HL-60 (cell line): ENCODE measurements at regions not wholly inside any gene's neighbourhood (a gene's known extent, or its start where the extent isn't known, plus 50 kb on each side); places are given as distances from the start of the nearest gene placed in this dataset.

Source experiments
- DNase-seq, 2 experiments: peaks; one replicate each; pipeline ENCODE4 v3.0.0-alpha.2; 2010 to 2020; ENCODE audit warnings: low read depth in 1 of 2, low spot score in 1 of 2
- H3K27ac ChIP-seq: fragments of 250-450 bp; sonication (Bioruptor Pico); replicated peaks from 2 replicates; pipeline ENCODE4 v1.5.1; 2020; ENCODE audit warnings: mild to moderate bottlenecking, moderate library complexity
- H3K27me3 ChIP-seq: fragments of 250-450 bp; sonication (Bioruptor Pico); 2 replicates; pipeline ENCODE4 v1.5.1; 2021; ENCODE audit warnings: mild to moderate bottlenecking, moderate library complexity; ENCODE audit not compliant: insufficient read depth, poor library complexity, severe bottlenecking
- H3K4me3 ChIP-seq: replicated peaks from 2 replicates; pipeline ENCODE4 v1.5.1; 2011; ENCODE audit warnings: mild to moderate bottlenecking, control low read depth, low read length; ENCODE audit not compliant: insufficient read depth
- GABPA ChIP-seq: IDR thresholded peaks from 2 replicates; pipeline ENCODE4 v1.6.1; 2012; ENCODE audit warnings: low read depth
- POLR2AphosphoS5 ChIP-seq: IDR thresholded peaks from 2 replicates; pipeline ENCODE4 v1.6.1; 2012; ENCODE audit warnings: low read depth
- SPI1 ChIP-seq: IDR thresholded peaks from 2 replicates; pipeline ENCODE4 v1.6.1; 2012; ENCODE audit warnings: low read depth, mild to moderate bottlenecking, borderline replicate concordance
- TF ChIP-seq, protein P1 (sequence below): IDR thresholded peaks from 2 replicates; pipeline ENCODE4 v1.6.1; 2012; ENCODE audit warnings: low read depth; ENCODE audit not compliant: insufficient replicate concordance
- TF ChIP-seq, protein P2 (sequence below): IDR thresholded peaks from one replicate; pipeline ENCODE4 v1.5.1; 2011; ENCODE audit warnings: low read length, control low read depth, inconsistent platforms; ENCODE audit not compliant: insufficient read depth

DNA sequence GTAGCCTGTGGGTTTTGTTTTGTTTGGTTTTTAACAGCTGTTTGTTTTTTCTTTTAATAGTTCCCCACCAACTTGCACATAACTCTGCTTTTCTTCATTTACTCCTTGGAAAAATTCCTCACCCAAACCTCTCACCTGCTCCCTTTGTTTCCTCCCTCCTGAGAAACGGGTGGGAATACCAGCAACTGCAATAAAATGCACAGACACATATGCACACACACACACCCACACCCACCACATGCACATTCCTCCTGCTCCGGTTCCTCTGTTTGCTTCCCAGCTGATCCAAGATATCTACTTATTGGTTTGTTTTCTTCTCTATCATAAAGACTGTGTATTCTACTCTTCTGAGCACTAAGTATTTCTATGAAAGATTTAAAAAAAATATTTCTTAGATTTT, 161.1 kb upstream of the EPHA7 start:
- Histone ChIP-seq H3K4me3 (no peak overlapping the region), H3K27me3 (no peaks in the 10 kb centered on the region), H3K27ac (no peak overlapping the region)
- TF ChIP-seq, protein P1, sequence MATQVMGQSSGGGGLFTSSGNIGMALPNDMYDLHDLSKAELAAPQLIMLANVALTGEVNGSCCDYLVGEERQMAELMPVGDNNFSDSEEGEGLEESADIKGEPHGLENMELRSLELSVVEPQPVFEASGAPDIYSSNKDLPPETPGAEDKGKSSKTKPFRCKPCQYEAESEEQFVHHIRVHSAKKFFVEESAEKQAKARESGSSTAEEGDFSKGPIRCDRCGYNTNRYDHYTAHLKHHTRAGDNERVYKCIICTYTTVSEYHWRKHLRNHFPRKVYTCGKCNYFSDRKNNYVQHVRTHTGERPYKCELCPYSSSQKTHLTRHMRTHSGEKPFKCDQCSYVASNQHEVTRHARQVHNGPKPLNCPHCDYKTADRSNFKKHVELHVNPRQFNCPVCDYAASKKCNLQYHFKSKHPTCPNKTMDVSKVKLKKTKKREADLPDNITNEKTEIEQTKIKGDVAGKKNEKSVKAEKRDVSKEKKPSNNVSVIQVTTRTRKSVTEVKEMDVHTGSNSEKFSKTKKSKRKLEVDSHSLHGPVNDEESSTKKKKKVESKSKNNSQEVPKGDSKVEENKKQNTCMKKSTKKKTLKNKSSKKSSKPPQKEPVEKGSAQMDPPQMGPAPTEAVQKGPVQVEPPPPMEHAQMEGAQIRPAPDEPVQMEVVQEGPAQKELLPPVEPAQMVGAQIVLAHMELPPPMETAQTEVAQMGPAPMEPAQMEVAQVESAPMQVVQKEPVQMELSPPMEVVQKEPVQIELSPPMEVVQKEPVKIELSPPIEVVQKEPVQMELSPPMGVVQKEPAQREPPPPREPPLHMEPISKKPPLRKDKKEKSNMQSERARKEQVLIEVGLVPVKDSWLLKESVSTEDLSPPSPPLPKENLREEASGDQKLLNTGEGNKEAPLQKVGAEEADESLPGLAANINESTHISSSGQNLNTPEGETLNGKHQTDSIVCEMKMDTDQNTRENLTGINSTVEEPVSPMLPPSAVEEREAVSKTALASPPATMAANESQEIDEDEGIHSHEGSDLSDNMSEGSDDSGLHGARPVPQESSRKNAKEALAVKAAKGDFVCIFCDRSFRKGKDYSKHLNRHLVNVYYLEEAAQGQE = no peak
- TF ChIP-seq GABPA (no peak), SPI1 (no peak), POLR2AphosphoS5 (no peak)
- TF ChIP-seq, protein P2, sequence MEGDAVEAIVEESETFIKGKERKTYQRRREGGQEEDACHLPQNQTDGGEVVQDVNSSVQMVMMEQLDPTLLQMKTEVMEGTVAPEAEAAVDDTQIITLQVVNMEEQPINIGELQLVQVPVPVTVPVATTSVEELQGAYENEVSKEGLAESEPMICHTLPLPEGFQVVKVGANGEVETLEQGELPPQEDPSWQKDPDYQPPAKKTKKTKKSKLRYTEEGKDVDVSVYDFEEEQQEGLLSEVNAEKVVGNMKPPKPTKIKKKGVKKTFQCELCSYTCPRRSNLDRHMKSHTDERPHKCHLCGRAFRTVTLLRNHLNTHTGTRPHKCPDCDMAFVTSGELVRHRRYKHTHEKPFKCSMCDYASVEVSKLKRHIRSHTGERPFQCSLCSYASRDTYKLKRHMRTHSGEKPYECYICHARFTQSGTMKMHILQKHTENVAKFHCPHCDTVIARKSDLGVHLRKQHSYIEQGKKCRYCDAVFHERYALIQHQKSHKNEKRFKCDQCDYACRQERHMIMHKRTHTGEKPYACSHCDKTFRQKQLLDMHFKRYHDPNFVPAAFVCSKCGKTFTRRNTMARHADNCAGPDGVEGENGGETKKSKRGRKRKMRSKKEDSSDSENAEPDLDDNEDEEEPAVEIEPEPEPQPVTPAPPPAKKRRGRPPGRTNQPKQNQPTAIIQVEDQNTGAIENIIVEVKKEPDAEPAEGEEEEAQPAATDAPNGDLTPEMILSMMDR = no peak
- DNase-seq = no peak

DNA sequence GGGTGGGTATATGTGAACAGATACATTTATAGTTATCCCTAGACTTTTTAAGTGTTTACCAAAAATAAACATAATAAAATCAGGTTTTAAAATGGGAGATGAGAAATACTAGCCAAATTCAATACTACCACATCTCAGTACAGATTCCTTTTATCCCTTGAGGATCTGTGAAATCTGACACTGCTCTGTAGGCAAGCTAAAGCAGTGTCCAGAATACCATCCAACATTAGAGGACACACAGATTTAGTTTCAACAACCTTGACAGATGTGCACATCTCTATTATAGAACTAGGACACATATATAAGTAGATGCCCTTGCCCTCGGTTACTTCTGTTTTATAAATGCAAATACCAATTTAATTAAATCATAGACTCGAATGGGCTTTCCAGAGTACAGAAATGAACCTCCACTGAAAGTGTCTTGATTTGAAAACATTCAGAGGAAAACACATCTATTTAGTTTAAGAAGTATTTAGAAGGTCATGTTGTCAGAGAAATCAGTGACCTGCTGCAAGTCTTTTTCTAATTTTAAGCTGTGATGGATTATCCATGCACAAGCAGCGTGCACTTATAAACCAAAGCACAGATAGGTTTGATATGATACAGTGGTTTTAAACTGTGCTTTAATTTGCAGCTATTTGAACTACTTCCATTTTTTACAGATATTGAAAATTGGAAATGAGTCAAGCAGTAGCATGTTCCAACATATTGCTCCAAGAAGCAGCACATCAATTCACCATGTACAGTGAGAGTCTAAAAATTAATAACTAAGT, 156.3 kb upstream of the EPHA7 start:
- DNase-seq = no peak

DNA sequence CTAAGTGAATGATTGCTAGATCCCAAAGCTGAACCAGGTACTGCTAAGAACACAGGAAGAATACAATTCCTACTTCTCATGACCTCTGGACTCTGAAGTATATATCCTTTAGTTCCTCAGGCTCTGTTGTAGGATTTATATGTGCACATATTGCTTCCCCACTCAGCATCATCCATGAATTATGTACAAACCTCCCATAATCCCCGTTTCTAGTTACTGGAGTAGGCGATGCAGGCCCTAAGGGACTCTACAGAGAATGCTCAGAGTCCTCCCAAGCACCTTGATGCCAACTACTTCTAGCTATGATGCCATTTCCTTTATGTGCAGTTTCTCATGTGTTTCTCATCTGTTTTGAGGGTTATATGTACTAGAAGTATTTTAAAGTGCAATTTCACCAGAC, 154.9 kb upstream of the EPHA7 start:
- Histone ChIP-seq H3K4me3 (no peak overlapping the region), H3K27me3 (no peaks in the 10 kb centered on the region), H3K27ac (no peak overlapping the region)
- TF ChIP-seq SPI1 = no peak
- no peak for TF ChIP-seq GABPA
- TF ChIP-seq, protein P1 = no peak
- TF ChIP-seq, protein P2 = no peak
- no peak for TF ChIP-seq POLR2AphosphoS5
- DNase-seq = no peak

More for the DNA sequence above, 156.3 kb upstream of the EPHA7 start:
- Histone ChIP-seq H3K27ac (no peak overlapping the region), H3K4me3 (no peak overlapping the region), H3K27me3 (no peaks in the 10 kb centered on the region)
- no peak for TF ChIP-seq SPI1

DNA sequence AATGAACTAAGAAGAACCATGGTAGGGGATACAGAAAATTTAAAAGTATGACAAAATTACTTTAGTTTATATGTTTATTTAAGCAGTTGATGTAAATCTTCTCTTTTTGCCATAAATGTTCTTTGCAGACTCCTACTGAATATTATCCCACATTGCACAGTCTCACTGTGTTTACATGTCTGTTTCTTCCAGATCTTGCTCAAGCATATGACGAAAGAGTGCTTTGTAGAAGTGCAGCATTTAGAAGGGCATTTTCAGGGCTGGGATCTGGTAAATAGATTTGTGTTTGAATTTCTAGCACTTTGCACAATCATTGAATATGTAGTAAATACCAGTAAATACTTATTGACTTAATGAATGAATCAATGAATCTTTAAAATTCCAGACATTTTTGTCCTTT, 152.0 kb upstream of the EPHA7 start:
- TF ChIP-seq GABPA (no peak), SPI1 (no peak), POLR2AphosphoS5 (no peak)
- TF ChIP-seq, protein P1 = no peak
- TF ChIP-seq, protein P2 = no peak
- no peaks in the 10 kb centered on the region for H3K27me3 ChIP-seq
- H3K27ac ChIP-seq = no peak overlapping the region
- no peak for DNase-seq
- H3K4me3 ChIP-seq = no peak overlapping the region
